Esophagus squamous epithelium (tissue), 4 donors: ENCODE measurements at regions not wholly inside any gene's neighbourhood (a gene's known extent, or its start where the extent isn't known, plus 50 kb on each side); places are given as distances from the start of the nearest gene placed in this dataset.

Experiments
- CTCF ChIP-seq, 6 experiments: fragments of 450-650 bp in 4 of 6; fragments of 200-600 bp in 2 of 6; sonication (generic) in 2 of 6; IDR thresholded peaks; one replicate each; pipeline ENCODE4 v1.5.1; 2016 to 2019; ENCODE audit warnings: antibody characterized with exemption in 6 of 6, mild to moderate bottlenecking in 4 of 6, moderate library complexity in 4 of 6
- POLR2A ChIP-seq, 4 donors: fragments of 450-650 bp; IDR thresholded peaks; one replicate each; pipeline ENCODE4 v1.6.1; 2017; ENCODE audit warnings: antibody characterized with exemption in 4 of 4, mild to moderate bottlenecking in 4 of 4, moderate library complexity in 3 of 4

DNA sequence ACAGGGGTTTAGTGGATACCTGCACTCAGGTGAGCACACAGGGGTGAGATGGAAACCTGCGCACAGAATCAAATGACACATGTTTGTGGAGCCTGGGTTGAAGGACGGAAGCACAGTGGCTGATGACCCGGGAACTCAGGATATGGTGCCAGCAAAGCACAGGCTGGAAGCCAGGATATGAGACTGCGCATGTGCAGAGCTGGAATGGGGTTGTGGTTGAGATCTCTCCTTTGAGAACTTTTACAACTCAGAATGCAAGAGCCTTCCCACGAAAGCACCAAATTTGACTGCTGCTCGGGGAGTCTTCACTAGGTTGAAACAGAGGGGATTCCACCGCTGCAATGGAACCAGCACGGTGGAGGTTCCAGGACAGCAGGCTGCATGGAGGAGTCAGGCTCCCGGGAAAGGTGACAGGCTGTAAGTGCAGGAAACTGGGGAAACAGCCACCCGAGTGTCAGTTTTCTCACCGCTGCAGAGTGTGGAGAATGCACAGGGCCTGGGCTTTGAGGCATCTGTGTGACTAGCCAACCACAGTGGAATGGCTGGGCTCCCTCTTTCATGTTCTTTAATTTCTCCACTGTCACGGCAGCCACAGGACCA, 133.4 kb upstream of the TCERG1L start:
- TF ChIP-seq CTCF (IDR thresholded peaks at IDR 0.05) (no peak), POLR2A (IDR thresholded peaks at IDR 0.05) (no peak)
